ENCODE measurements at regions not wholly inside any gene's neighbourhood (a gene's known extent, or its start where the extent isn't known, plus 50 kb on each side); places are given as distances from the start of the nearest gene placed in this dataset.

GRCh38 chr10:2800178-2800577 is 267.2 kb upstream of the PFKP start:
- TF ChIP-seq CTCF (IDR thresholded peaks at IDR 0.05) (no peak), POLR2AphosphoS5 (IDR thresholded peaks at IDR 0.05) (no peak), POLR2A (IDR thresholded peaks at IDR 0.05) (no peak)
